Myocyte (in vitro differentiated cells): ENCODE measurements at regions not wholly inside any gene's neighbourhood (a gene's known extent, or its start where the extent isn't known, plus 50 kb on each side); places are given as distances from the start of the nearest gene placed in this dataset.
A peak's percentile ranks its signal among the peaks of the same experiment; 100 is the strongest.

ENCODE experiments used
- DNase-seq: peaks from one replicate; pipeline ENCODE4 v3.0.0-alpha.2; 2012; ENCODE audit warnings: low read depth

DNA sequence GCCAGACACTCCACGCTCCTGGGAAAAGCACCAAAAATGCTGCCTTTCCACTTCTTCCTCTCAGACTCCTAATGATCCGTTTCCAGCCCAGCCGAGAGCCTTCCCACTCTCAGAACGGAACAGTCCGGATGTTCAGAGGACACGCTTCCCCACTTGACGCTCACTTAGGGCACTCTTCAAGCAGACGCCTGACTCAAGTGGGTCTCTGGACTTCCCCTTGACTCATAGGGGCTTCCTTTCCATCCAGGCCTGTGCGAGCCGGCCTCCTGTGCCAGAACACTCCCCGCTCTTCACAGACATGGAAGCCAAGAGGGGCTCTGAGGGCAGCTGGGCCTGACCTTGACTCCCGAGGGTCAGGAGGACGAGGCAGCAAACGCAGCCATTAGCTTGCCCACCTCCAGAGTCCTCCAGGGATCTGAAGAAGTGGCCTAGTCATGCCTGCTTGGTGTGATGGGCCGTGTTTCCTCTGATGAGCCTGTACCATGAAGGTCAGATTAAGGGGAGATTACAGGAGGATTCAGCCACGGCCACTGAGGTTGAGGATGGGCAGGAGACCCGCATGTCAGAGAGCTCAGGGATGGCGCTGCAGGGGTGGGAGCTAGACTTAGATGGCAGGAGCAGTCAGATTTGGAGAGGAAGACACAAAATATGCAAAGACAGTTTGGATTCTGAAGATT, 114.7 kb upstream of the TLE3 start:
- no peak for DNase-seq

DNA sequence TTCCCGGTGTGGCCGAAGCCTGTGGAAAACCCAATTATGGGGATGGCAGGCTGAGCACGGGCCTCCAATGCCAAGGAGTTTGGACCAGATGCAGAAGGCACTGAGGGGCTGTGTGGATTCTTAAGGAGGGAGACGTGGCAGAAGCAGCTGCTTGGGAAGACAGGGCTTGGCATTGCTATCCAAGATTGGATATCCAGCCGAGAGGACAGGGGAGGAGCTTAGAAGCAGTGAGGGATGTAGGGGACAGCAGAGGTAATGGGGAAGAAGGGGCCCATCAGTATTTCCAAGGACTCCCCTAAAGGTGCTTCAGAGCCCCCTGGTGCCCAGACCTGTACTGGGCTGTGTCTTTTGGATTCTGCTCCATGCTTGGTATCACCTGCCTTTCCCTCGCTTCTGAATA, 112.8 kb upstream of the TLE3 start:
- DNase-seq = no peak

DNA sequence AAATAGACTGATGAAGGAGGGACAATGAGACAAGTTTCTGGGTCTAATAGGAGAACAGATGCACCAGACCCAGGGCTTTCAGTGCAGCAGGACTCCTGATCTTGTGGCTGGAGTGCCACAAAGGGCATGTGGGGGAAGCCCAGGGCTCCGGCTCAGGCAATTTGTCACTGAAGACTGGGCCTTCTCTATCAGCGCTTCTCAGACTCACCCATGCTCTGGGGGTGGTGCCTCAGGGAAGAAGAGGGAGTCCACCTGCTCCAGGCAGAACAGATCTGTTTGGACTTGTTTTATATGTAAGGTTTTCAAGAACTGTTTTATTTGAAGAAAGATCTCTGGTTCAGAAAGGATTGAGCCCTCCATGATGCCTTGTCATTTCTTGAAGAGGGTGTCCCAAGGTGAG, 112.4 kb upstream of the TLE3 start:
- DNase-seq = no peak

DNA sequence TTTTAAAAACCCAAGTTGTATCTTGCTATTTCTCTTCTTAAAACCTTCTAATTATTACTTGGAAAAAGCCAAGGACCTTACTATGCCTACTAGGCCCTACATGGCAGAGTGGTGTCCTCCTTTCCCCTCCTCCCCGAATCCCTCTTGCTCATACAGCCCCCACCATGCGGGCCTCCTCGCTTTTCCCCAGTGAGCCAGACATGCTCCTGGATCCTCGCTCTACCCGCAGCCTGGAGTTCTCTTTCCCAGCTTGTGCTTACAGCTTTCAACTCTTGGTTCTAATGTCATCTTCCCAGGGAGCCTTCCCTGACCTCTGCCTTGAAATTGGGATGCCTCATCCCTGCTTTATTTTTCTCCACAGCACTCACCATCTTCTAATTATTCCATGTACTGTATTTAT, 111.8 kb upstream of the TLE3 start:
- no peak for DNase-seq

DNA sequence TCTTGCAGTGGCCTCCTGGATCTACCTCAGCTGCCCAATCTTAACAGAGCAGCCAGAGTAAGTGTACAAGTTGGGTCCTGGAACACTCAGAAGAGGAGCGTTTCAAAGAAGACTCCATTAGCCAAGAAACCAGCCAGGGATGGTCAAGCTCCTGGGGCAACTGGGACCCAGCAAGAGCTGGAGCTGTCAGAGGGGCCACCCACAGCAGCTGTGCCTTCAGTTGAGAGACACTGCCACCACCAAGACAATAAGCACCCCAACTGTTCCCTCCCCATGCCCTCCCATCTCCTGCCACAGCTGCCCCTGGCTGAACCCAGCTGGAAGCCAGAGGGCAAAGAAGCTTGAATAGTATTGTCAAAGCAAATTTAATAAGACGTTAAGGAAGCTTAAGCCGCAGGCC, 110.6 kb upstream of the TLE3 start:
- DNase-seq = no peak

DNA sequence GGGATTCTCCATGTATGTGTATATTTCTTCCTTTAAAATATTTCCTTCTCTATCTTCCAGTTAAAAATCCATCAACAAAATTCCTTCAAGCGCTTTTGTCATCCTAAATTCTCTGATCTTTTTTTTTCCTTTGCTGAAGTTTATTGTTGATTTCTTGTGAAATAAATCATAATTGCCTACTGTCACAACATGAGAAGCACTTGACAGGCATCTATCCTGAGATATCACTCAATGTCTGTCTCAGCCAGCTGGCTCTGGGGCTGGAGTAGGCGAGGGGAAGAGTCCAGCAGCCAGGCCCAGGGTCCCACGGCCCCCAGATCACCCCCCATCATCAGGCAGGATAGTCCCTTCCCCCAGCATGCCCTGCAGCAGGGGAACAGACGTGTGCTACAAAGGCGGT, 109.0 kb upstream of the TLE3 start:
- no peak for DNase-seq

DNA sequence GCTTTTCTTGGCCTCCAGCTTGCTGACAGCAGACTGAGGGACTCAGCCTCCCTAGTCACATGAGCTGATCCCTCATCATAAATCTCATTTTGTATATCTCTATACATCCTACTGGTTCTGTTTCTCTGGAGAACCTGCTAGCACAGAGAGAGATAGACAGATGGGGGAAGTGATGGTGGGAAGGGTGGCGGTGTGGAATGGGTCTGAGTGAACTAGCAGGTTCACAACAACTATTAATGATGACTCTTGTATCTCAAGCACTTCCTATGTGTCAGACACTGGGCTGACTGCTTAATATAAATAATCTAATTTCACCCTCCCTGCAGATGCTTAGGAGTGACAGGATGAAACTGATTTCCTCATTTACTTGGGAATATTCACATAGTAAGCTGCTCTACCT, 106.9 kb upstream of the TLE3 start:
- DNase-seq = no peak

DNA sequence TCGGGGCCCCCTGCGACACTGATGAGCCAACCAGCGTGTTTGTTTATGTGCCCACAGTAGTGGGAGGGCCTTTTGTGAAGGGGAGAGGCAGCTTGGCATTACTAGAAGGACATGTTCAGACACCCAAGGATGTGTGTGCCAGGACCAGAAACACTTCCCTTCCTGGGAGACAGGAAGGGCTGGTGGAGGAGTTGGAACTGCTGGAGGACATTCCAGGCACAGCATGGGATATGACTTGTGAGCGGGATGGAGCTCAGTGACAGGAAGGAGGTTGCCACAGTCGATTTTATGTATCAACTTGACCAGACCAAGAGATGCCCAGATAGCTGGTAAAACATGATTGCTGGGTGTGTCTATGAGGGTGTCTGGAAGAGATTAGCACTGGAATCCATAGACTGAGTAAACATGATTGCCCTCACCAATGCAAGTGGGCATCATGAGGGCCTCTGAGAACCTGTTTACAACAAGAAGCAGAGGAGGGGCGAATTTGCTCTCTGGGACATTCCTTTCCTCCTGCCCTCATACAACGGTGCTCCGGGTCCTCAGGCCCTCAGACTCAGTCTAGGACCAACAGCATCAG, 106.4 kb upstream of the TLE3 start:
- DNase-seq = no peak

DNA sequence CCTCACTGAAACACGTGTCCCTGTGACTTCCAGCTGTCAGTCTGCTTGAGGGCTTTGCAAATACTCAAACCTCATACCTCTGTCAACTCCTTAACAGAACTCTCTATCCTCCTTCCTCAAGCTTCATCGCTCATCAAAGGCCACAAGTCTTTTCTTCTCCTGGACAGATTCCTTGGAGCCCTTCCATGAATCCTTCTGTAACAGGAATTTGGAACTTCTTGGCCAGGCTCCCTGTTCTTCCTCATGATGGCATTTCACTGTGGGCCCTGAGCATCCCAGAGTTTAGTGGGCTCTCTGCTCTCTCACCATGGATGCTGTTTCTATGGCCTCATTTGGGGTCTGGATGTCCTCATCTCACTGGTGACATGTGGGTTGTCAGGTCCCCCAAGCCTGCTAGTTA, 105.0 kb upstream of the TLE3 start:
- DNase-seq = no peak

DNA sequence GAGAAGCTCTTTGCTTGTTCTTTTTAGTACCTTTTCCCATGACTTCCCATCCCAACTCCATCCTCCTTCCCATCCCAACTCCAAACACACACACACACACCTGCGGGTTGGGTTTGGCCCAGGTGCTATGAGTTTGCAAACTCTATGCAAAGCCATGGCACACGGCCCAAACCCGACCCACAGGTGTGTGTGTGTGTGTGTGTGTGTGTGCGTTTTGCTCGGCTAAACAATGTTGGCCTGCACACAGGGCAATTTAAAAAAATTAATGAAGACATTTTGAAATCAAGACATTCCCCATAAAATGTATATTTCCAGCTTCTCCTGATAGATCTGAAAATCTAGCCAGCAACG, 103.7 kb upstream of the TLE3 start:
- DNase-seq = no peak

DNA sequence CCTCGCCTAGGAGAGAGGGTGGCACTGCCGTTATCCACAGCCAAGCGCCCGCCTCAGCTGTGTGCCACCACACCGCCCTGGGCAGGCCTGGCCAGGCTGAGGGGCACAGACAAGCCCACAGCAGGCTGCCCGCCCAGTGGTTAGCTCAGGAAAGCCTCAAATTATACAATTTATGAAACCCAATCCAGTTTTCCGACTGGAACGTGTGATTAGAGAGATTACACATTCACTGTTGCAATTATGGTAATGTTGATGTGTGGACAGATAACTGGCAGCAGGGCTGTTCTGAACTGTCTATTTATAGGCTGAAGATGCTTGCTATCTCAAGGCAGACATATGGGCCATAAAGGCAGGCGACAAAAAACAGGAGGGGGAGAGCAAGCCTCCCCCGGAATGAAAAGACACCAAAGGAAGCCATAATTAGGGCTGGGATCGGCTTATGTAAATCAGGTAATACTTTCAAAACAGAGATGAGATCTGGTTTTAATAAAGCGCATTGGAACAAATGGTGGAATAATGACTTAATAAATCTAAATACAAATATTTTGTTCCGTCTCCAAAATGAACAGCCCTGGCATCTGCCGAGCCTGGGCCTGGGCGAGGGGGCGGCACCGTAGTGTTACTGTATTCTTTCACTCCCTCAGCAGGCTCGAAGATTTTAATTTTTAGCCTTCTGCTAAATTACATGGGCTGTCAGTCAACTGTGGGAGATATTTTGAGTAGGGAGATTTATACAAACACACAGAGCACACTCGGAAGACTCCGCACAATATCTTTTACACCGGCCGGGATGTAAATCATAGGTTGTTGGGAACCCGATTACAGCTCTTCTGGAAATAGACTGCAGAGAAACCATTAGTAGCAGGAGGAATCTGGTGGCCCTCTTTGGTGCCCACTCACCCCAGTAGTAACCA, 103.1 kb upstream of the TLE3 start:
- no peak for DNase-seq

DNA sequence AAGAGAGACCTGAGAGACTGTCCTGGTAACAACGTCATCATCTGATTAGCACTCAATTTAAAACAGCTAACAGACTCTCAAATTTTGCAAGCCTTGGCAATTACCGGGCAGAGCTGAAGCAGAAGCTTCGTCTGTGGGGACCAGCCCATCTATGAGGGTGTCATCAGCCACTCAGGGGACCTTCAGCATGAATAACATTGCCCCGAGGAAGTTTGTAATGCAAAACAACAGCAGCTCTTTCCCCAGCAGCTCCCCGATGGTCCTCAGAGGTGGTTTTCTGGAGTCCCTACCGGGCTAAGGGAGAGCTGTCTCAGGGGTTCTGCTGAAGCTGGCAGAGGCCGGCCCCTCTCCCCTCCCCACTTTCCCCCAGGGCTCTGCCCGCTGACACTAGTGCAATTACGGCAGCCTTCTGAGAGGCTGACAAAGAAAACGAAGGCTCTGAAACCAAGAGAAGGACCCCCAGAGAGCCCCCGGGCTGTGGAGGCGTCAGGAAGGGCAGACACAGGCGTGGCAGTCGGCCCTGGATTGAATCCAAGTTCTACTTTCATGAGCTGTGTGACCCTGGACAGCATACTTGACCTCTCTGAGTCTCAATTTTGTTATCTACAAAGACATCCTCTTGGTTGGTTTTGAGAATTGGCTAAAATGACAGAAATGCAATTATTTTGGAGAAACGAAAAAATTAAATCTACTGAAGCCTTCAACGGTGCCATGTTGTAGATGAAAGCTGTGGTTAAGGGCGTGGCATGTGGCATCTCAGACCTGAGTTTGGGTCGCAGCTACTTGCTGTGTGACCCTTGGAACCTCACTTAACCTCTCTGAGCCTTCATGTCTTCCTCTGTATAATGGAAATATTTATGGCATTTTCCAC, 102.1 kb upstream of the TLE3 start:
- no peak for DNase-seq

DNA sequence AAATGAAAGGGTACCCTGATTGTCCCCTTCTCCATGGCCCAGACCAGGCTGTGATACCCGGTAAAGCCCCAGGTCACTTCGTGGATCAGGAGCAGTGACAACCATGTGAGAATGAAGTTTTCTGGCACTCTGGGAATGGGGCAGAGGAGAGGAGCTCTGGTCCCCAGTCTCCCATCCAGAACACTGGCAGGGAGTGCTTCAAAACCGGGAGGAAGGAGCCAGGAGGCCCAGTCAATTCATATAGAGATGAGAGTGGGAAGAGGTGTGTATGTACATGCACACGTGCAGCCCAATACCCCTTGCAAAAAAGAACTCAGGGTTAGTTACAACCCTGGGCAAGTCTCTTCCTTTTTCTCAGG, 101.4 kb upstream of the TLE3 start:
- DNase-seq = no peak

DNA sequence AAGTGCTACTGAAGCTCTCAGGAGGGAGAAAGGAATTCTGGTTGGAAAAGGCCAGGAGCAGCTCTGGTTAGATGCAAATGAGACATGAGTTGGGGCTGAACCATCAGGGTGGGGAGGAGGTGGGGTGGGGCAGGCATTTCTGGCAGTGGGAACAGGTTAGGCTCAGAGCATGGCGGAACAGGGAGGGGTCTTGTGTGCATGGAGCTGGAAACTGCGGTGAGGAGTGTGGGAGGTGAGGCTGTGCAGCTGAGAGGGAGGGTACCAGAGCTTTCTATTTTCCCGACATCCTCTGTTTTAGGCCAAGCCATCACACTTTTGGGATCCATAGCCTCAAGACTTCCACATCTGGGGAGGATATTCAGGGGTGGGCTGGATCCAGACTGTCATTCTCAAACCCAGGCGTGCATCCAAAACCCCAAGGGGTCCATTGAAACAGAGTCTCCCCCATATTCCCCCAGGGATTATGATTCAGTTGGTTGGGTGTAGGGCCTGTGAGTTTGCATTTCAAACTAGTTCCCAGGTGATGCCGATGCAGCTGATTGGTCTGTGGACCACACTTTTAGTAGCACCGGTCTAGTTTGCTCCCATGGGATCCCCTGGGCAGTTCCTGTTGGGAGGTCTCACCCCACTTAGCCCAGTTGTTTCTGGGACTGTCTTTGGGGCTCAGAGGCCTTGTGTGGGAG, 100.9 kb upstream of the TLE3 start:
- DNase-seq = no peak

DNA sequence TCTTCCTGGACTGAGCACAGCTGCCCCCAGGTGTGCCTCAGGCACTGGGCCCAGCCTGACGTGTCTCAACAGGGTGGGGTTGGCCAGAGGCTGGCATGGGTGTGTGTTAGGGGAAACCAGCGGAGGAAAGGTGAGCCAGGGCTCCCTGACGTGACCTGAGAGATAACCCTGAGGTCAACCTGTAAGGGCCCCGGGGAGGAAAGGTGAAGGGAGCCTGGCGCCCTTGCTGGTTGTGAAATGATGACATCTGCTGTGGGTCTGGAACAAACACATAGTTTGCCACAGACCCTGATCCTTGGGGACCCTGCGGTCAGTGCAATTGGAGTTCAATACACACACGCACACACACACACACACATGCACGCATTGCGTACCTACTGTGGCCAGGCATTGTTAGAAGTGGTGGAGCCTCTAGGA, 100.2 kb upstream of the TLE3 start:
- DNase-seq = no peak

DNA sequence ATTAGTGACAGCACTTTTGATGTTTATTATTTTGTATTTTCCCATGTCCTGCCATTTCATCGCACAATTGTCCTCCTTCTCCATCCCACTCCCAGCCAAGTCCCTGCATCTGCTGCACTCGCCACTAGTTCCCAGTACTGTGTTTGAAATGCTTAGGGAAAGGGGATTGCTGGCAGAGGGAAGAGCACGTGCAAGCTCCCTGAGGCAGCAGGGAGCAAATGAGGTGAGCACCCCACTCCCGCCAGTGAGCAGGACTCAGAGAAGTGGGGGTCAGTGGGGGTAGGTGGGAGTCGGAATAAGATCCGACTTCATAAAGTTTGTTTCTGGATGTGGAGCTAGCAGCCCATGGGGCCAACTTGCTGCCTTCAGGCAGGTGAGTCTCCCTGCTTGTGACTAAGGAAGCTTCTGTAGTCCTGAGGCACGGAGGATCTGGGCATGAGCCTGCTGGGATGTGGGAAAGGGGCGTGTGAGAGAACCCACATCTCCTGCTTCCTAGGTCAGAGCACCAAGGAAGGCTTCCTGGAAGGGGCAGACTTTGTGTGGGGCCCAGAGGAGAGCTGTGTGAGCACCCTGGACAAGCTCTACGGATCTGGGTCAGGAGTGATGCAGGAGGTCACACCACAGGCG, 99.7 kb upstream of the TLE3 start:
- DNase-seq = no peak

DNA sequence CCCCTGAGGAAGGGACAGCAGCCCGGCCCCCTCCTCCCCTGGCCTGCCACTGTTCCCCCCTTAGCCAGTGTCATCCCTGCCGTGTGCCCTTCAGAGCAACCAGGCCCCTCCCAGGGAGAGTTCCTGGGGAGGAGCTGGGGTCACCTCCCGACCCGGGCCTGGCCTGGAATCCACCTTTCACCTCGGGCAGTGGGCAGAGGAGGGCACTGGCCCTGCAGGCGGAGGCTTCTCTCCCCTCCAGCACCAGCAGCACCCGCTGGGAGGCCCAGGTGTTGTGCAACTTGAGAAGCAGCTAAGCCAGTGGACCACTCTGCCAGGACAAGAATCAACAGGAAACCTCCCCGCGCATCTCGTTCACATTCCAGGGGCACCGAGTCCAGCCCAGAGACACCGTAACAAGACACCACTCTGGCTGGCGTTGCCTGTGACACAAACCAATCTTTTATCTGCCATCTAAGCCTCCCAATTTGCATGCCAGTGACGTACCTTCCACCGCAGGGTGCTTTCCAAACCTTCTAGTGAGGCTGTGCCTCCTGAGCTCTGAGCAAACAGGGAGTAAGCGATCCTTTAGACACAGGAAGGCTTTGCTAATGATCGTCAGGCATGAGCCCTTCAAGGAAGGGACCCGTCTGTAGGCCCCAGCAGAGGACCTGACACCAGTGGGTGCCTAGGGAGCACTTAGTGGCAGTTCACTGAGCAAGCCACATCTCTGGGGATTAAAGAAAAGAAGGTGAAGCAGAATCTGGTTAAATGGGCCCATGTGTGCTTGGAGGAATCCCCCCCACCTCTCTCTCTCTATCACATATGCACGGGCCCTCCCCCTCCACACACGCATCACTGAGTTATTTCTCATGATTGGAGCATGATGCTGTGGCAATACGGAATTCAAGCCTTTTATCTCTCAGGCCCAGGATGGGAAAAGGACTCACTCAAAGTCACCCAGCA, 98.9 kb upstream of the TLE3 start:
- peak; percentile 52 for DNase-seq

DNA sequence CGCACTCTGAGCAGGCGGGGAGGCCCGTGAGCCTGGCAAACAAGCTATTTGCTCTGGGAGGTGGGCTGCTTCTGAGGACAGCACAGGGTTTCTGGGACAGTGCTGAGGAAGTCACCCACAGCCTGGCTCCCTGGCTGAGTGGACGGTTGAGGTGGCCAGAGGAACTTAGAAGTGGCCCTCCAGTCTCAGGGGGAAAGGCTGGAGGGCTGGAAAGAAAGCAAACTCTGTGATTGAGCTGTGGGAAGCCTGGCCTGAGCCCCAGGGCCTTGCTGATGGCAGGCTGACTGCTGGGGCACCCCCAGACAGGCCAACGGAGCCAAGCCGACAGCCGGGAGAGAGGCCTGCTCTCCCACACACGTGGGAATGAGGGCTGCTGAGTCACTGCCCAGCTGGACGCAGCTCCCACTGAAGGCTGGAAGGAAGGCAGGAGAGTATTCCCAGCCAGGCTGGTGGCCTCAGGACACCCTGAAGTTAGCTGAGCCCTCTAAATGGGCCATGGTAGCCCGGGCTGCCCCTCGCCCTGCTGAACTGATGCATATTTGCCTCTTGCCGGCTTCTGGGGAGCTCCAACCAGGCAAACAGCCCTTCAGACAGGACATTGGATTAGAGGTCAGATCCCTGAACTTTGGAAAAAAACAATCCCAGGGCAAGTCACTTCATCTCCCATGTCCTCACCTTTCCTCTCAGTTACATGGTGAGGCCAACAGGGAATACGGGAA, 98.0 kb upstream of the TLE3 start:
- DNase-seq = peak; percentile 94

DNA sequence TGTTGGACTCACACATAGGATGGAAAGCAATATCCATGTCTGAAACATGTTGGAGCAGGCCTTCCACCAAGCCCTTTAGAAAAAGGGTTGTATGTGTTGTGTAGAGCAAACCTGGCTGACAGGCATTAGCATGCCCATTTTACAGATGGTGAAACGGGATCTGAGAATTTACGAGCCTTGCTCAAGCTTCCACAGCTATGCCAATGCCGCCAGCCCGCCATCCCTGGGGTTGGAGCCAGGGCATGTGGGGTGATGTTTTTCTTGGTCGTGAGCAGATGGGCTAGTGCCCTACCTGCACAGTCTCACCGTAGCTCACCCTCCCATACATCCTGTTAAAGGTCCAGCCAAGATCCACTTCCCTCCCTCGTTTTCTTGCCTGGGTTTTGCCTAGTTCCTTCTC, 97.5 kb upstream of the TLE3 start:
- no peak for DNase-seq
